Gastroesophageal sphincter (tissue), 4 donors: ENCODE measurements at regions not wholly inside any gene's neighbourhood (a gene's known extent, or its start where the extent isn't known, plus 50 kb on each side); places are given as distances from the start of the nearest gene placed in this dataset.

Experiments used
- ATAC-seq: fragments of 150-250 bp; one replicate; pipeline ENCODE4 v1.9.1; 2016; ENCODE audit warnings: mild to moderate bottlenecking, moderate library complexity
- H3K27ac ChIP-seq, 4 donors: fragments of 200-600 bp; sonication (generic) in 3 of 4; 1 replicate in 3 of 4; 2 replicates in 1 of 4; pipeline ENCODE4 v1.5.1; 2016 to 2019
- H3K27me3 ChIP-seq: fragments of 200-600 bp; sonication (generic); one replicate; pipeline ENCODE4 v1.5.1; 2019
- H3K36me3 ChIP-seq, 2 donors: fragments of 200-600 bp; sonication (generic); one replicate each; pipeline ENCODE4 v1.5.1; 2019; ENCODE audit warnings: control low read depth in 1 of 2
- H3K4me1 ChIP-seq, 3 donors: fragments of 200-600 bp; sonication (generic); 1 replicate in 2 of 3; 2 replicates in 1 of 3; pipeline ENCODE4 v1.5.1; 2016 to 2019; ENCODE audit warnings: control low read depth in 2 of 3
- H3K4me3 ChIP-seq, 2 donors: fragments of 200-600 bp; sonication (generic); one replicate each; pipeline ENCODE4 v1.5.1; 2019; ENCODE audit warnings: mild to moderate bottlenecking in 1 of 2, moderate library complexity in 1 of 2
- H3K9me3 ChIP-seq, 3 donors: fragments of 200-600 bp; sonication (generic); one replicate each; pipeline ENCODE4 v1.5.1; 2017 to 2019; ENCODE audit warnings: control low read depth in 2 of 3
- EP300 ChIP-seq: sonication (generic); formaldehyde crosslinking; IDR thresholded peaks from one replicate; pipeline ENCODE4 v1.6.1; 2017; ENCODE audit warnings: antibody characterized with exemption, mild to moderate bottlenecking
- POLR2A ChIP-seq, 2 donors: fragments of 450-650 bp; IDR thresholded peaks; one replicate each; pipeline ENCODE4 v1.6.1; 2017; ENCODE audit warnings: antibody characterized with exemption in 2 of 2, mild to moderate bottlenecking in 2 of 2, moderate library complexity in 1 of 2
- POLR2AphosphoS5 ChIP-seq: sonication (generic); formaldehyde crosslinking; IDR thresholded peaks from one replicate; pipeline ENCODE4 v1.6.1; 2017; ENCODE audit warnings: antibody characterized with exemption
- WGBS, 2 donors: methylation state at CpG; one replicate each; pipeline ENCODE4 v1.1.5; 2018; ENCODE audit warnings: low coverage in 1 of 2; 5-methylcytosine and 5-hydroxymethylcytosine counted together
- TF ChIP-seq, protein P1 (sequence below), 4 experiments: fragments of 200-600 bp in 2 of 4; fragments of 450-650 bp in 2 of 4; sonication (generic) in 1 of 4; IDR thresholded peaks; one replicate each; pipeline ENCODE4 v1.5.1; 2017 to 2019; ENCODE audit warnings: antibody characterized with exemption in 4 of 4, mild to moderate bottlenecking in 2 of 4, moderate library complexity in 2 of 4

- H3K4me1 ChIP-seq, result no peaks in the 10 kb centered on the region
- H3K36me3 ChIP-seq, result no peaks in the 10 kb centered on the region
- ATAC-seq, result no peak
- no peak overlapping the region for H3K4me3 ChIP-seq
- no peak for TF ChIP-seq EP300
- no peak for TF ChIP-seq POLR2A (IDR thresholded peaks at IDR 0.05)
- no peak for TF ChIP-seq POLR2AphosphoS5
- TF ChIP-seq, protein P1, sequence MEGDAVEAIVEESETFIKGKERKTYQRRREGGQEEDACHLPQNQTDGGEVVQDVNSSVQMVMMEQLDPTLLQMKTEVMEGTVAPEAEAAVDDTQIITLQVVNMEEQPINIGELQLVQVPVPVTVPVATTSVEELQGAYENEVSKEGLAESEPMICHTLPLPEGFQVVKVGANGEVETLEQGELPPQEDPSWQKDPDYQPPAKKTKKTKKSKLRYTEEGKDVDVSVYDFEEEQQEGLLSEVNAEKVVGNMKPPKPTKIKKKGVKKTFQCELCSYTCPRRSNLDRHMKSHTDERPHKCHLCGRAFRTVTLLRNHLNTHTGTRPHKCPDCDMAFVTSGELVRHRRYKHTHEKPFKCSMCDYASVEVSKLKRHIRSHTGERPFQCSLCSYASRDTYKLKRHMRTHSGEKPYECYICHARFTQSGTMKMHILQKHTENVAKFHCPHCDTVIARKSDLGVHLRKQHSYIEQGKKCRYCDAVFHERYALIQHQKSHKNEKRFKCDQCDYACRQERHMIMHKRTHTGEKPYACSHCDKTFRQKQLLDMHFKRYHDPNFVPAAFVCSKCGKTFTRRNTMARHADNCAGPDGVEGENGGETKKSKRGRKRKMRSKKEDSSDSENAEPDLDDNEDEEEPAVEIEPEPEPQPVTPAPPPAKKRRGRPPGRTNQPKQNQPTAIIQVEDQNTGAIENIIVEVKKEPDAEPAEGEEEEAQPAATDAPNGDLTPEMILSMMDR (IDR thresholded peaks at IDR 0.05), result no peak
- WGBS, 2 donors, result 5 to 30% methylated on average over 2 of the region's 2 CpGs
- no peak overlapping the region for H3K27ac ChIP-seq
- no peaks in the 10 kb centered on the region for H3K9me3 ChIP-seq
- no peaks in the 10 kb centered on the region for H3K27me3 ChIP-seq
Observed at GRCh38 chr18:41524674-41525470, 430.2 kb upstream of the PIK3C3 start.

- no peaks in the 10 kb centered on the region for H3K4me1 ChIP-seq
- TF ChIP-seq POLR2AphosphoS5 (no peak), POLR2A (IDR thresholded peaks at IDR 0.05) (no peak), EP300 (no peak)
- TF ChIP-seq, protein P1 (IDR thresholded peaks at IDR 0.05), result no peak
- no peak overlapping the region for H3K27ac ChIP-seq
- H3K4me3 ChIP-seq, result no peak overlapping the region
- H3K27me3 ChIP-seq, result no peaks in the 10 kb centered on the region
- no peaks in the 10 kb centered on the region for H3K36me3 ChIP-seq
- H3K9me3 ChIP-seq, result no peaks in the 10 kb centered on the region
- ATAC-seq, result no peak
Observed at GRCh38 chr18:41517142-41517541, 437.9 kb upstream of the PIK3C3 start.

DNA sequence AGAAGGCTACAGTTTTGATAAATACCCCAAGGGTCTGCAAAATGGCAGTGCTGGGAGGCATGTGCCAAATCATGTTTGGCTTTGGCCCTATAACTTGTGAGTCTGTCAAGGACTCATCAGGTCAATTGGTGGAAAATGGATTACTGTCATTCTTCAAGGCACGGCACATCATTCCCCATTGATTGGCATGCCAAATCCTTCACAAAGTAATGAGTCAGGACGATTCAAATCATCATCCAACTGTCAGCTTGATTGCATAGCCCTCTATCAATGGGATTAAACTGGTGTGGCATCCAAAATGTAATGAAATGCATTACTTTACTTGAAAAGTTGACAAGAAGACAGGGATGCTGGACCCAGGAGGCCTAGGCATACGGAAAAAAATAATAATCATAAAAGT is 441.6 kb upstream of the PIK3C3 start:
- no peak for ATAC-seq
- no peak overlapping the region for H3K27ac ChIP-seq
- H3K9me3 ChIP-seq, result no peaks in the 10 kb centered on the region
- no peaks in the 10 kb centered on the region for H3K36me3 ChIP-seq
- TF ChIP-seq, protein P1 (IDR thresholded peaks at IDR 0.05), result no peak
- TF ChIP-seq POLR2AphosphoS5 (no peak), POLR2A (IDR thresholded peaks at IDR 0.05) (no peak), EP300 (no peak)
- no peak overlapping the region for H3K4me3 ChIP-seq
- H3K4me1 ChIP-seq, result no peaks in the 10 kb centered on the region
- WGBS, 2 donors, result 58 to 75% methylated on average over 2 to 3 of the region's 3 CpGs
- no peaks in the 10 kb centered on the region for H3K27me3 ChIP-seq

DNA sequence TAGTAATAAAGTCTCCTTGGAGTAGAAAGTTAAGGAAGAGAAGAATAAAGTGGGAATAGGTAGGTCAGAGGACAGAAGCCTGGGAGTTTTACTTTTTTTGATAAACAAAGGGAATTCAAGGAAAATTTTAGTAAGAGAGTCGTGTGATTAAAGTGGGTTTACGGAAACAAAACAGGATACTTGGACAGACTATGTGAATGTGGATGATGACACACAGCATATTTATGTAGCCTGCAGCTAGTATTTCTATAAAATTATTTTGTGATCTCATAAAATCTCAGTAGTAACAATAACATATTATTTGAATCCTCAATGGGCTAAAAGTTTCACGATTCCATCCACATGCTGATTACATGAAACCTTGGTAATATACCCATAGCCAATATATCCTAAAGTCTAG is 450.7 kb upstream of the PIK3C3 start:
- no peaks in the 10 kb centered on the region for H3K4me1 ChIP-seq
- no peaks in the 10 kb centered on the region for H3K9me3 ChIP-seq
- no peaks in the 10 kb centered on the region for H3K27me3 ChIP-seq
- H3K4me3 ChIP-seq, result no peak overlapping the region
- 55 to 66% methylated on average over 3 of the region's 3 CpGs for WGBS, 2 donors
- no peak overlapping the region for H3K27ac ChIP-seq
- ATAC-seq, result no peak
- TF ChIP-seq EP300 (no peak), POLR2AphosphoS5 (no peak), POLR2A (IDR thresholded peaks at IDR 0.05) (no peak)
- TF ChIP-seq, protein P1 (IDR thresholded peaks at IDR 0.05), result no peak
- no peaks in the 10 kb centered on the region for H3K36me3 ChIP-seq

GRCh38 chr18:41501848-41502247 is 453.2 kb upstream of the PIK3C3 start:
- no peak overlapping the region for H3K27ac ChIP-seq
- no peaks in the 10 kb centered on the region for H3K27me3 ChIP-seq
- 95 to 100% methylated on average over 2 to 3 of the region's 3 CpGs for WGBS, 2 donors
- no peak for ATAC-seq
- TF ChIP-seq, protein P1 (IDR thresholded peaks at IDR 0.05), result no peak
- TF ChIP-seq POLR2AphosphoS5 (no peak), EP300 (no peak), POLR2A (IDR thresholded peaks at IDR 0.05) (no peak)
- no peaks in the 10 kb centered on the region for H3K4me1 ChIP-seq
- H3K9me3 ChIP-seq, result no peaks in the 10 kb centered on the region
- no peak overlapping the region for H3K4me3 ChIP-seq
- H3K36me3 ChIP-seq, result no peaks in the 10 kb centered on the region
